Loucy (cell line): ENCODE measurements at regions not wholly inside any gene's neighbourhood (a gene's known extent, or its start where the extent isn't known, plus 50 kb on each side); places are given as distances from the start of the nearest gene placed in this dataset.

Experiments used
- H2AFZ ChIP-seq: fragments of 200-600 bp; sonication (generic); 2 replicates; pipeline ENCODE4 v1.6.0; 2016; ENCODE audit warnings: antibody characterized with exemption, mild to moderate bottlenecking, low read length, moderate library complexity
- H3F3A ChIP-seq: fragments of 200-600 bp; 2 replicates; pipeline ENCODE4 v1.6.0; 2016; ENCODE audit warnings: antibody characterized with exemption, low read depth, mild to moderate bottlenecking
- H3K27me3 ChIP-seq: fragments of 200-600 bp; sonication (generic); 2 replicates; pipeline ENCODE4 v1.6.1; 2014; ENCODE audit warnings: low read length, mild to moderate bottlenecking; ENCODE audit not compliant: insufficient read depth, poor library complexity, severe bottlenecking
- H3K36me3 ChIP-seq: fragments of 200-600 bp; sonication (generic); 2 replicates; pipeline ENCODE4 v1.6.1; 2016; ENCODE audit warnings: low read length; ENCODE audit not compliant: insufficient read depth
- H3K4me1 ChIP-seq: fragments of 200-600 bp; sonication (generic); 2 replicates; pipeline ENCODE4 v1.5.1; 2014; ENCODE audit warnings: low read length, mild to moderate bottlenecking; ENCODE audit not compliant: insufficient read depth, poor library complexity, severe bottlenecking
- H3K4me2 ChIP-seq: fragments of 200-600 bp; sonication (generic); 2 replicates; pipeline ENCODE4 v1.6.0; 2014; ENCODE audit warnings: antibody characterized with exemption, low read length, low read depth, mild to moderate bottlenecking; ENCODE audit not compliant: poor library complexity, severe bottlenecking
- H3K4me3 ChIP-seq: fragments of 200-600 bp; sonication (generic); 2 replicates; pipeline ENCODE4 v1.5.1; 2014; ENCODE audit warnings: low read length, mild to moderate bottlenecking, mixed read lengths; ENCODE audit not compliant: poor library complexity, severe bottlenecking
- H3K79me2 ChIP-seq: fragments of 200-600 bp; sonication (generic); 2 replicates; pipeline ENCODE4 v1.6.1; 2014; ENCODE audit warnings: low read length; ENCODE audit not compliant: insufficient read depth
- H3K9ac ChIP-seq: fragments of 200-600 bp; sonication (generic); 2 replicates; pipeline ENCODE4 v1.6.0; 2014; ENCODE audit warnings: mild to moderate bottlenecking, low read depth, low read length, moderate library complexity; ENCODE audit not compliant: poor library complexity, severe bottlenecking
- H3K9me2 ChIP-seq: fragments of 200-600 bp; sonication (generic); replicated peaks from 2 replicates; pipeline ENCODE4 v1.6.1; 2016; ENCODE audit warnings: low read depth, low read length, mixed read lengths
- H3K9me3 ChIP-seq: fragments of 200-600 bp; sonication (generic); 2 replicates; pipeline ENCODE4 v1.6.1; 2014; ENCODE audit warnings: mild to moderate bottlenecking, antibody characterized with exemption, low read length, low read depth; ENCODE audit not compliant: insufficient read depth
- H4K20me1 ChIP-seq: fragments of 200-600 bp; sonication (generic); 2 replicates; pipeline ENCODE4 v1.6.0; 2014; ENCODE audit warnings: antibody characterized with exemption, low read length, mild to moderate bottlenecking; ENCODE audit not compliant: insufficient read depth, poor library complexity, severe bottlenecking
- EZH2phosphoT487 ChIP-seq: fragments of 200-600 bp; IDR thresholded peaks from 2 replicates; pipeline ENCODE4 v1.6.1; 2018; ENCODE audit warnings: antibody characterized with exemption, mild to moderate bottlenecking, moderate library complexity, borderline replicate concordance
- TF ChIP-seq, protein P1 (sequence below): fragments of 200-600 bp; sonication (generic); conservative IDR thresholded peaks from 2 replicates; pipeline ENCODE4 v1.5.1; 2014; ENCODE audit warnings: mild to moderate bottlenecking, antibody characterized with exemption, low read length

- Histone ChIP-seq H3K4me1 (no peaks in the 10 kb centered on the region), H4K20me1 (no peaks in the 10 kb centered on the region), H3K4me3 (no peak overlapping the region), H3K27me3 (no peaks in the 10 kb centered on the region), H3F3A (no peaks in the 10 kb centered on the region), H3K9me2 (no peaks in the 10 kb centered on the region), H3K9me3 (peaks cover 12% of the 10 kb centered on the region; the same call in 1 of the 2 replicates), H3K4me2 (no peak overlapping the region), H3K36me3 (no peaks in the 10 kb centered on the region), H2AFZ (no peak overlapping the region), H3K9ac (no peak overlapping the region), H3K79me2 (no peaks in the 10 kb centered on the region)
- TF ChIP-seq, protein P1, sequence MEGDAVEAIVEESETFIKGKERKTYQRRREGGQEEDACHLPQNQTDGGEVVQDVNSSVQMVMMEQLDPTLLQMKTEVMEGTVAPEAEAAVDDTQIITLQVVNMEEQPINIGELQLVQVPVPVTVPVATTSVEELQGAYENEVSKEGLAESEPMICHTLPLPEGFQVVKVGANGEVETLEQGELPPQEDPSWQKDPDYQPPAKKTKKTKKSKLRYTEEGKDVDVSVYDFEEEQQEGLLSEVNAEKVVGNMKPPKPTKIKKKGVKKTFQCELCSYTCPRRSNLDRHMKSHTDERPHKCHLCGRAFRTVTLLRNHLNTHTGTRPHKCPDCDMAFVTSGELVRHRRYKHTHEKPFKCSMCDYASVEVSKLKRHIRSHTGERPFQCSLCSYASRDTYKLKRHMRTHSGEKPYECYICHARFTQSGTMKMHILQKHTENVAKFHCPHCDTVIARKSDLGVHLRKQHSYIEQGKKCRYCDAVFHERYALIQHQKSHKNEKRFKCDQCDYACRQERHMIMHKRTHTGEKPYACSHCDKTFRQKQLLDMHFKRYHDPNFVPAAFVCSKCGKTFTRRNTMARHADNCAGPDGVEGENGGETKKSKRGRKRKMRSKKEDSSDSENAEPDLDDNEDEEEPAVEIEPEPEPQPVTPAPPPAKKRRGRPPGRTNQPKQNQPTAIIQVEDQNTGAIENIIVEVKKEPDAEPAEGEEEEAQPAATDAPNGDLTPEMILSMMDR = no peak
- no peak for TF ChIP-seq EZH2phosphoT487
Observed at GRCh38 chr1:61570191-61570590, 154.8 kb downstream of the TM2D1 start.

DNA sequence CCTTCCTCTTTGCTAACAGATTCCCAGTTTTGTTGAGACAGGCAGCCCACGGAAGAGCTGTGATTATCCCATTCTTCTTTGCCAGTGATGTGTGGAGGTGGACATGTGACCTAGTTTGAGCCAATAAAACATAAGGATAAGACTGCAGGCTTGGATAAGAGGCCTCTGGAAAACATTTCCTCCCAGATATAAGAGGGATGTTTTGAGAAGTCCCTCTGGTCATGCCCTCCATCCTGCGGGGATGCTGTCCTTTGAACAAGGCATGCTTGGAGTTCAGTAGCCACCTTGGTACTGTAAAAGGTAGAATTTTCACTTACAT lies 155.7 kb downstream of the TM2D1 start:
- no peak for TF ChIP-seq EZH2phosphoT487
- TF ChIP-seq, protein P1 = no peak
- H3K36me3 ChIP-seq = no peaks in the 10 kb centered on the region
- H3K4me2 ChIP-seq = no peak overlapping the region
- no peaks in the 10 kb centered on the region for H3K4me1 ChIP-seq
- H2AFZ ChIP-seq = no peak overlapping the region
- H3K27me3 ChIP-seq = no peaks in the 10 kb centered on the region
- H3K9me2 ChIP-seq = no peaks in the 10 kb centered on the region
- H3K4me3 ChIP-seq = no peak overlapping the region
- H3K9ac ChIP-seq = no peak overlapping the region
- no peaks in the 10 kb centered on the region for H3K79me2 ChIP-seq
- H3F3A ChIP-seq = no peaks in the 10 kb centered on the region
- H4K20me1 ChIP-seq = no peaks in the 10 kb centered on the region
- peaks cover 12% of the 10 kb centered on the region; the same call in 1 of the 2 replicates for H3K9me3 ChIP-seq

DNA sequence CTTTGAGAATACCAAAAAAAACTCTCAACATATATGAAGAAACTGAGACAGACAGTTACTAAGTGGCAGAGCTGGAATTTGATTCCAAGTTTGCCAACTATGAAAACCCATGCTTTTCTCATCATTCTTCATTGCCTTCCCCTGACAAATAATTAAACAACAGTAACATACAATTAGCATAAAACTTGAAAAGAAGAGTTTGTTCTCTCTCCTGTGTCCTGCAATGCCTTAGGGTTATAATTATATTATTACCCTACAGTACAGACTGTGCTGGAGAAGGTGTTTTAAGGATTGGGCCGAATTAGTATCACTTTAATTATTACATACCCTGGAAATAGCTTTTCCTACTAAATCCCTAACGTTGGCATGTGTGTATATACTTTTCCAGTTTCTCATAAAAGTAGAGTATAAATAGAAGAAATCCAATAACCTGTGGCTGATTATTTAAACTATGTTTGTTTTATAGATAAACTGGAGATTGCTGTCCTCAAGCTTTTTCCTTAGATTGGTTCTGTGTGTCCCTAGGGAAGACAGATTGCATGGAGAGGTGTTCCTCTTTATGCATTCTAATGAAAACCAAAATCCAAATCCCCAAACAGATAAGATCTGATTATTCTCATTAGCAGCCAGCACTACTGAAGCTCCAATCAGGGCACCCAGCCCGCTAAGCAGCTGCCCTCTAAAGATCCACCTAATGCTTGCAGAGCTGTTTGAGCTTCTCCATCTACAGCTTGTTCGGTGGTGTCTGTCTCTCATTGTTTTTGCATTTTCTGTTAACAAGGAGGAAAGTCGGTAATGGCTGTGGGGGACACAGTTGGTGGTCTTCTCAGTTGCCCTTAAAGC lies 156.3 kb downstream of the TM2D1 start:
- Histone ChIP-seq H3K4me2 (no peak overlapping the region), H3K9me2 (no peaks in the 10 kb centered on the region), H3K4me1 (no peaks in the 10 kb centered on the region), H2AFZ (peak overlapping the region; percentile 45; the same call in 1 of the 2 replicates), H3F3A (no peaks in the 10 kb centered on the region), H3K9ac (no peak overlapping the region), H3K9me3 (peaks cover 12% of the 10 kb centered on the region; the same call in 1 of the 2 replicates), H3K36me3 (no peaks in the 10 kb centered on the region), H3K27me3 (no peaks in the 10 kb centered on the region), H4K20me1 (no peaks in the 10 kb centered on the region), H3K4me3 (no peak overlapping the region), H3K79me2 (no peaks in the 10 kb centered on the region)
- TF ChIP-seq, protein P1 = no peak
- no peak for TF ChIP-seq EZH2phosphoT487
